OCI-LY1 (cell line): ENCODE measurements at regions not wholly inside any gene's neighbourhood (a gene's known extent, or its start where the extent isn't known, plus 50 kb on each side); places are given as distances from the start of the nearest gene placed in this dataset.

Experiments used
- EZH2 ChIP-seq: fragments of 200-600 bp; sonication (generic), shearing (Covaris generic); IDR thresholded peaks from 2 replicates; pipeline ENCODE4 v1.8.0; 2017; ENCODE audit warnings: borderline replicate concordance, mixed run types, mild to moderate bottlenecking, antibody characterized with exemption, low read length, moderate library complexity, mixed read lengths
- TF ChIP-seq, protein P1 (sequence below): fragments of 200-600 bp; sonication (generic), shearing (Covaris generic); IDR thresholded peaks from 2 replicates; pipeline ENCODE4 v1.5.1; 2017; ENCODE audit warnings: mild to moderate bottlenecking, antibody characterized with exemption, low read length, moderate library complexity, mixed read lengths

DNA sequence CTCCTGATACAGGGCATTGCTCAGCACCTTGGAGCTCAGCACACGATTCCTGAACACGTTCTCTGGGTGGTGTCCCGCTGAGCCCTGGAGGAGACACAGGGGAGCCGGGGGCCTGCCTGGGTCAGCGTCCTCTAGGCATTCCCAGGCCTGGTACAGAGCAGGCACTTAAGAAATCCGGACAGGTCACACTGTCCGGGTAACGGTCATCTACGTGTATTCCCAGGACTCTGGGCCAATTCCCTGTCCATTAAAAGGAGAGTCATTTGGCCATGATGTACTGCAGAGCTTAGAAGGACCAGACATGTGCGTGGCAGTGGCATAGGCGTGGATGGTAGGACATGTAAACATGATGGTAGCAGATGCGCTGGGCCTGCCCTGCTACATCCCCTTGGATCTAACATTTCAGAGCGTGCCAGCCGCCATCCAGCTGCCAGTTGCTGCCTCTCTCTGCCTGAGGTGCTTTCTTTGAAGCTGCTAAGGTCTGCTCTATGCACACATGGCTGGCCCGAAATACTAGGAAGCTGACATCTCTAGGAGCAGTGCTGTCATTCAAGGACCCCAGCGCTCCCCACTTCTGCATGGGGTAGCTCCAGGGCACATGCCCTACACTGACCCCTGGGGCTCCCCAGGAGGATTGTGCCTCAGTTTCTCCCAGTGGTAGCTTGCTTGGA is 273.1 kb upstream of the RTL1 start:
- TF ChIP-seq, protein P1, sequence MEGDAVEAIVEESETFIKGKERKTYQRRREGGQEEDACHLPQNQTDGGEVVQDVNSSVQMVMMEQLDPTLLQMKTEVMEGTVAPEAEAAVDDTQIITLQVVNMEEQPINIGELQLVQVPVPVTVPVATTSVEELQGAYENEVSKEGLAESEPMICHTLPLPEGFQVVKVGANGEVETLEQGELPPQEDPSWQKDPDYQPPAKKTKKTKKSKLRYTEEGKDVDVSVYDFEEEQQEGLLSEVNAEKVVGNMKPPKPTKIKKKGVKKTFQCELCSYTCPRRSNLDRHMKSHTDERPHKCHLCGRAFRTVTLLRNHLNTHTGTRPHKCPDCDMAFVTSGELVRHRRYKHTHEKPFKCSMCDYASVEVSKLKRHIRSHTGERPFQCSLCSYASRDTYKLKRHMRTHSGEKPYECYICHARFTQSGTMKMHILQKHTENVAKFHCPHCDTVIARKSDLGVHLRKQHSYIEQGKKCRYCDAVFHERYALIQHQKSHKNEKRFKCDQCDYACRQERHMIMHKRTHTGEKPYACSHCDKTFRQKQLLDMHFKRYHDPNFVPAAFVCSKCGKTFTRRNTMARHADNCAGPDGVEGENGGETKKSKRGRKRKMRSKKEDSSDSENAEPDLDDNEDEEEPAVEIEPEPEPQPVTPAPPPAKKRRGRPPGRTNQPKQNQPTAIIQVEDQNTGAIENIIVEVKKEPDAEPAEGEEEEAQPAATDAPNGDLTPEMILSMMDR: no peak
- TF ChIP-seq EZH2: no peak
